SK-N-SH (cell line): ENCODE measurements at regions not wholly inside any gene's neighbourhood (a gene's known extent, or its start where the extent isn't known, plus 50 kb on each side); places are given as distances from the start of the nearest gene placed in this dataset.

Source experiments
- POLR2AphosphoS5 ChIP-seq: IDR thresholded peaks from 2 replicates; pipeline ENCODE4 v1.6.1; 2012; ENCODE audit warnings: low read depth, low read length
- SMC3 ChIP-seq: IDR thresholded peaks from 2 replicates; pipeline ENCODE4 v1.6.1; 2012; ENCODE audit warnings: low read depth, low read length, improper control_type of control experiment
- TF ChIP-seq, protein P1 (sequence below): fragments of 200-600 bp; sonication (generic); IDR thresholded peaks from 2 replicates; pipeline ENCODE4 v1.6.1; 2017; ENCODE audit warnings: antibody characterized with exemption, mild to moderate bottlenecking, moderate library complexity
- TF ChIP-seq, protein P2 (sequence below): IDR thresholded peaks from 2 replicates; pipeline ENCODE4 v1.4.0; 2012; ENCODE audit warnings: low read depth

DNA sequence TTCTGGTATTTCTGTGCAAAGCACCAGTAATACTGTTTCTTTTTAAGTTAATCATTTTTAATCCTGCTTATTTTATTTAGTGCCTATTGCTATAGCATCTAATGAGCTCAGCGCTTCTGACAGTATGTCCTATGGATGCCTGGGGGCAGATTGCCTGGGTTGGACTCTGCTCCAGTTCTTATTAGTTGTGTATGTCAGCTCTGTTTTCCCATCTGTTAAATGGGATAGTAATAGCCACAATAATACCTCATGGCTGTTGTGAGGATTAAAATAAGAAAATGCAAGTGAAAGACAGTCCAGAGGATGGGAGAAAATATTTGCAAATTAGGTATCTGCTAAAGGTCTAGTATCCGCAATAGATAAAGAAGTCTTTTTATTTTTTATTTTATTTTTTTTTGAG lies 87.0 kb downstream of the UTRN start:
- TF ChIP-seq POLR2AphosphoS5 (no peak), SMC3 (no peak)
- TF ChIP-seq, protein P1, sequence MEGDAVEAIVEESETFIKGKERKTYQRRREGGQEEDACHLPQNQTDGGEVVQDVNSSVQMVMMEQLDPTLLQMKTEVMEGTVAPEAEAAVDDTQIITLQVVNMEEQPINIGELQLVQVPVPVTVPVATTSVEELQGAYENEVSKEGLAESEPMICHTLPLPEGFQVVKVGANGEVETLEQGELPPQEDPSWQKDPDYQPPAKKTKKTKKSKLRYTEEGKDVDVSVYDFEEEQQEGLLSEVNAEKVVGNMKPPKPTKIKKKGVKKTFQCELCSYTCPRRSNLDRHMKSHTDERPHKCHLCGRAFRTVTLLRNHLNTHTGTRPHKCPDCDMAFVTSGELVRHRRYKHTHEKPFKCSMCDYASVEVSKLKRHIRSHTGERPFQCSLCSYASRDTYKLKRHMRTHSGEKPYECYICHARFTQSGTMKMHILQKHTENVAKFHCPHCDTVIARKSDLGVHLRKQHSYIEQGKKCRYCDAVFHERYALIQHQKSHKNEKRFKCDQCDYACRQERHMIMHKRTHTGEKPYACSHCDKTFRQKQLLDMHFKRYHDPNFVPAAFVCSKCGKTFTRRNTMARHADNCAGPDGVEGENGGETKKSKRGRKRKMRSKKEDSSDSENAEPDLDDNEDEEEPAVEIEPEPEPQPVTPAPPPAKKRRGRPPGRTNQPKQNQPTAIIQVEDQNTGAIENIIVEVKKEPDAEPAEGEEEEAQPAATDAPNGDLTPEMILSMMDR: no peak
- TF ChIP-seq, protein P2, sequence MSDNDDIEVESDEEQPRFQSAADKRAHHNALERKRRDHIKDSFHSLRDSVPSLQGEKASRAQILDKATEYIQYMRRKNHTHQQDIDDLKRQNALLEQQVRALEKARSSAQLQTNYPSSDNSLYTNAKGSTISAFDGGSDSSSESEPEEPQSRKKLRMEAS: no peak
